ENCODE measurements at regions not wholly inside any gene's neighbourhood (a gene's known extent, or its start where the extent isn't known, plus 50 kb on each side); places are given as distances from the start of the nearest gene placed in this dataset.

DNA sequence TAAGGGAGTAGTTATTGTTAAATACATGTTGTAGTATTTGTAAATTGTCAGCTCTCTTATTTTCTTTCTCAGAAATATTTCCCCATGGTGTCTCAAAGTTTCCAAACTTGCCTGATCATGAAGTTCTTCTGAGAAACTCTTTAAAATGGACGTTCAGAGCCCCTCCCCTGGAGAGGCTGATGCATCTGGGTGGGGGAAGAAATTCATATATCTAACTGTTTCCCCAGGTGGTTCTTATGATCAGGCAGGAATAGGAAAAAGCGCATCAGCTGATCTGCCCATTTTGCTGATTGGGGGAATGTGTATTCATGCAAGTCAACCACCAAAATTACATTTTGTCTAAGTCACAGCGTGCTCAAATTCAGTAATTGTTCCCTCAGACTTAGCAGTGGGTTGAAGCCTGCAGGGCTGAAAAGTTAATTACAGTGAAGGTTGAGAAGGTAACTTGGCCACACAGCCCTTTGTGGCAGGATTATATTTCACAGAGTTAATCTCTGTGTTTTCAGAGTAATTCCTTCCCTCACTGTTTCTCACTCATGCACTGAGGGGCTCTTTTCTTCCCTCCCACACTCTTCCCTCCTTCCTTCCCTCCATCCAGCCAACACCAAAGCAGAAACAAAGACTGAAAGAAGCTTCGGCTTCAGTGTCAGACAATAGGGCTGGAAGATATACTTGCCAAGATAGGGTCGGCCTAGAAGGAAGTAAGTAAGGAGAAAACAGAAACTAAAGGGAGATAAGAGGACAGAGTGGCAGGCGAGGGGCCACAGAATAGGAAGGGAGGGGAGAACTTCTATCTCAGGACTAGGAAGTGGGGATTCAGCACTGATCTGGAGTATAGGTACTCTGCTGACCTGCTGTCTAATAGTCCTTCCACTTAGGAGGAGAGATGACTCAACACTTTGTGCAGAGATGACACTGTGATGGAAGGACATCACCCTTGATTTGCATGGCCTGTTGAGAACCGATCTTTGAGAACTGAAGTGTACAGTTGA, 50.5 kb upstream of the STARD3NL start:
- TF ChIP-seq EZH2 (IDR thresholded peaks at IDR 0.05) (no peak), POLR2AphosphoS5 (IDR thresholded peaks at IDR 0.05; ENCODE audit: borderline replicate concordance, low read depth, low read length) (no peak), FOXP2 (optimal IDR thresholded peaks at IDR 0.05; ENCODE audit: control extremely low read depth, extremely low read length, insufficient read depth) (no peak)
